Stimulated activated CD4-positive, alpha-beta T cell treated with anti-CD3 and anti-CD28 coated beads, TNF-alpha, amount 100 ng/mL, for 48 hours (primary cell): ENCODE measurements at regions not wholly inside any gene's neighbourhood (a gene's known extent, or its start where the extent isn't known, plus 50 kb on each side); places are given as distances from the start of the nearest gene placed in this dataset.
A peak's percentile ranks its signal among the peaks of the same experiment; 100 is the strongest.
"Not testable (repeated sequence)": the region's sequence is repeated elsewhere in the genome, so short reads cannot be mapped to it uniquely, and the experiment has no call there.

Source experiments
- DNase-seq, 3 donors: peaks; one replicate each; pipeline ENCODE4 v3.0.0-alpha.2; 2020; ENCODE audit warnings: low read depth in 3 of 3

DNA sequence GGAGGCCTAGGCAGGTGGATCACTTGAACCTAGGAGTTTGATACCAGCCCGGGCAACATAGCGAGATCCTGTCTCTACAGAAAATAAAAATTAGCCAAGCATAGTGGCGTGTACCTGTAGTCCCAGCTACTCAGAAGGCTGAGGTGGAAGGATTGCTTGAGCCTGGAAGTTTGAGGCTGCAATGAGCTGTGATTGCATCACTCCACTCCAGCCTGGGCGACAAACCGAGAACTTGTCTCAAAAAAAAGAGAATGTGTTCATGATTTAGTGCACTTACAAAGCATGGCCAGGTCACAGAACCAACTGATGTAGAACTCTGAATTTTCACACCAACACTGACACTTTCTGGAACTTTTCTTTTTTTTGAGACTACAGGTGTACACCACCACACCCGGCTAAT, 182.7 kb downstream of the ZFP64 start:
- no peak for DNase-seq

DNA sequence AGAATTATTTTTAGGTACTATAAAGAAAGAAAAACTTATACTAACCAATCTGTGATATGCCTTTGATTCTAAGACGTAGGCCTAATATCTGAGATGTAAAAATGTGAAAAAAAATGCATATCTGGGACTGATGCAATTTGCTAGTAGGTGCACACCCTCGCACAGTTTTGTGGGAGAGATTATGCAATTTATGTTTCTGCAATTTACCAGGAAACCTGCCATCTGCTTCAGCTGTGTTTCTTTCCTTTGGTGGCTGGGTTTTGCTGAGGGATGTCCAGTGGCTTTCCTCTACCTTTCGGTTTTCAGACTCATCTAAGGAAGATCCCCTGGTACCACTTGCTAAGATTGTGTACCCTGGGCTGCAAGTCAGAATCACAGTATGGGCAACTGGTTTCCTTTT, 186.9 kb downstream of the ZFP64 start:
- DNase-seq, result no peak

DNA sequence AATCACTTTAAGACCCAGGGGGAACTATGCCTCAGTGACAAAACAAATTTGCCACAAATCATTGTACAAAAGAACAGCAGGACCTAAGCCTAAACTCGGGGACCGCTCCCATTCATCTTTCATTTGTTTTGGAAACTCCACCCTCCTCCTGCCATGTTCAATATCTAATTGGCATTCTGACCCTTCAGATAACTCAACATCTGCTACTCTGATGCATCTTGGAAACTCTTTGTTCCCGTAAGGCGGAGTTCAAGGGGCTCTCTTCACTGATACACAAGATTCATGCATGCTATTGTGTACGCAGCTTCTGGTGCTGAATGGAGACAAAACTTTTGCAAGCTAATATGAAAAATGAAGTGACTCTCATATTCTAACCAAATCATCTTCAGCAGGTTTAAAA, 187.6 kb downstream of the ZFP64 start:
- no peak for DNase-seq

DNA sequence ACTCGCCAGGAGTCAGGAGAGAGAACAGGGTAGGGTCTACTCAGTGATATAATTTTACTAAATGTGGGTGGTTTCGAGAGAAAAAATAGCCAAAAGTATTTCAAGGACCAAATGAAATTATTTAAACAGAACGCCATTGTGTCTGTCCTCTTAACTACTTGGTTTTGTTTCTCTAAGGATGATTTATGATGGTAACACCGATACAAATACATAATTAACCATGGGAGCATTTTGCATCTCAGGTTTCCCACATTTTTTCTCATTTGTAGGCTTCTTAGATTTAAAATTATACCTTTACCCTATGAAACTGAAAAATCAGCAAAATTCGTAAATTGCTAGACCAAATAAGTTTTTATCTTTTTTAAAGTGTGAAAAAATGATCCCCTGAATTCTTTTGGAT, 188.2 kb downstream of the ZFP64 start:
- no peak for DNase-seq

DNA sequence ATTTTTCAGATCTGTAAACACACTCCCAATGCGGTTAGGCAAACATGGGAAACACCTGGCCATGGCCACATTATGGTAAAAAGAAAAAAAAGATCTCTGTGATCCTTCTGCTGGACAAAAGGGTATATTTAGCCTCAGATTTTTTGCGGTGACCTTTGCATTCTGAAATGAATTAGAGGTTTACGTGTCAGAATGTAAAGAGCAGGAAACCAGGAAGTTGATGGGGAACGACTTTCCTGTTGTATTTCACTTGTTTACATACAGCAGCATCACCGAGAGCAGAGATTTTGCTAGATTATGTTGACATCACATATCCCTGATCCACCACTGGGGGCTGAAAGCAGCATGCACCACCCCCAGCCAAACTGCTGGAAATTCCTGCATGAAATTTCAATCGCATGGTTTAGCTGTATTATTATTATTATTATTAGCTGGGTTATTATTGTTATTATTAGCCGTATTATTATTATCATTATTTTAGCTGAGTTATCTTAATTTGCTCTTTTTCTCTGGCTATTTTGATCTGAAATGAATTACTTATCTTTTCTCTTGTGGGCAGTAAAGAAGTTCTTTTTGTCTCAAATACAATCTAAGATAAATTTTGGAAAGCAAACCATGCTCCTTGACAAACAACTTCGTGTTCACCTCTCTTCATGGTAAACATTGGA, 189.4 kb downstream of the ZFP64 start:
- DNase-seq, result no peak

DNA sequence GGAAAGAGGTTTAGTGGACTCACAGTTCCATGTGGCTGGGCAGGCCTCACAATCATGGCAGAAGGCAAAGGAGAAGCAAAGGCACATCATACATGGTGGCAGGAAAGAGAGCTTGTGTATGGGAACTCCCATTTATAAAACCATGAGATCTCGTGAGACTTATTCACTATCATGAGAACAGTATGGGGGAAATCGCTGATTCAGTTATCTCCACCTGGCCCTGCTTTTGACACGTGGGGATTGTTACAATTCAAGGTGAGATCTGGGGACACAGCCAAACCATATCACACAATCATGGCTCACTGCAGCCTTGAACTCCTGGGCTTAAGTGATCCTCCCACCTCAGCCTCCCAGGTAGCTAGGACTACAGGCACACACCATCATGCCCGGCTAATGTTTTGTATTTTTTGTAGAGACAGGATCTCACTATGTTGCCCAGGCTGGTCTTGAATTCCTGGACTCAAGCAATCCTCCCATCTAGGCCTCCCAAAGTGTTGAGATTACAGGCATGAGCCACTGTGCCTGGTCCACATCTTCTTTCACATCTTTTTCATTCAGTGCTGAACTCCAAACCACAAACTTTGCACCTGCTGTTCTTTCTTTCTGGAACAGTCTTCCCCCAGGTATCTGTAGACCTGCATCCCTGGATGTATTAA, 194.2 kb downstream of the ZFP64 start:
- not testable (repeated sequence) for DNase-seq

DNA sequence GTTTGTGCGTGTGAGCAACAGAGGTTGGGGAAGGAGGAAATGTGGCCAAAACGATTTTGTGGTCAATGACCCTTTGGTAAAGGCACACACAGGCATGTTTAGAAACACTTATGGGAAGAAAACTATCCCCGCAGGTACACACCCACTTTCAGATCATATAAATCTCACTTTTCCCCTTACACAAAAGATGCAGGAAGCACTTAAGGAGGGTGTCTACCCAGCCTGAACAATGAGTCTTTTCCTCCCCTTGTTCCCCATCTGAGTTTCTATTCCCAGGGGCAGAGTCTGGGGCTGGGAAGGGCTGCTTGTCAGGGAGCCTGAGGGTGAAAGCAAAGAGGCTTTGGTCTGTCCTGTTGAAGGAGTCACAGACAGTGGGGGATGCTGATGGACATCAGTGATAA, 193.2 kb upstream of the SALL4 start:
- no peak for DNase-seq

DNA sequence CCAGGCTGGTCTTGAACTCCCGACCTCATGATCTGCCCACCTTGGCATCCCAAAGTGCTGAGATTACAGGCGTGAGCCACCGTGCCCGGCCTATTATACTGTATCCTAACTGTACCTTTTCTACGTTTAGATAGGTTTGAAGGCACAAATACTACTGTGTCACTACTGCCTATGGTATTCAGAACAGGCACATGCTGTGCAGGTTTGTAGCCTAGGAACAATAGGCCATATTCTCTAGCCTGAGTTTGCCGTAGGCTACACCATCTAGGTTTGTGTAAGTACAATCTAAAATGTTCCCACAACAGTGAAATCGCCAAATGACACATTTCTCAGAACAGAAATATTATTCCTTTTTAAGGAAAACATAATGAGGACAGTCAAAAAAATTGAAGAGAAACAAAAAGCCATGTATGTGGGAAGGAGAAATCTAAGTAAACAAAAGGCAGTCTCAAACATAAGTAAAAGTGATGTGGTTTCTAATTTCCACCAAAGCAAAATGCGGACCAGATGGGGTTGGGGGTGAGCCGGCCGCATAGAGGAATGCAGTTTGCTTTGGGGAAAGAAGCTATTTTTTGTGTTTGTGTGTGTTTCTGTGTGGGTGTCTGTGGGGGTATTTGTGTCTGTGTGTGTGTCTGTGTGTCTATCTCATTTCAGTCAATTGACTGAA, 192.6 kb upstream of the SALL4 start:
- no peak for DNase-seq

DNA sequence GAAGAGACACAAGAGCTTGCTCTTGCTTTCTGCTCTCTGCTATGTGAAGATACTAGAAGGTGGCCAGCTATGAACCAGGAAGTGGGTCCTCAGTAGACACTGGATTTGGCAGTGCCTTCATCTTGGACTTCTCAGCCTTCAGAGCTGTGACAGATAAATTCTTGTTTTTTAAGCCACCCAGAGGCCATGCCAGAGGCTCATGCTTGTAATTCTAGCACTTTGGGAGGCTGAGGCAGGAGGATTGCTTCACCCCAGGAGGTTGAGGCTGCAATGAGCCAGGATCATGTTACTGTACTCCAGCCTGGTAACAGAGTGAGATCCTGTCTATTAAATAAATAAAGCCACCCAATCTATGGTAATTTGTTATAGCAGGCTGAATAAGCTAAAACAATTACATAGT, 185.5 kb upstream of the SALL4 start:
- DNase-seq, result no peak

DNA sequence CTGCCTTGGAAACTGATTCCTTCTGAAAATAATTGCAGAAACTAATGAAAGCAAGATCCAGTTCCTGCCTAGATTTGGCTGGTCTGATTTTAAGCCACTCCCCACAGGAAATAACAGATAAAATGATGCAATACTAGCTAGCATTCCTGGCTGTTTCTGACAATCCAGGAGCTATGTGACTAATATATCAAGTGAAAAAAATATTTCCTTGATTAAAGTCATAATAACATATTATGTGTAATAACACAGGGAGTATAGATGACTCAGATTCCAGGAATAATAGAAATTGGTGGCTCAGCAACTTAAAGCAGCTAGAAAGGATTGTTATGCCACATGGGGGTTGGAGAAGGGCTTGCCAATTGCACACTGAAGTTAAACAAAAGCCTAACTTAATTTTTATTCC, 182.7 kb upstream of the SALL4 start:
- DNase-seq, result no peak

DNA sequence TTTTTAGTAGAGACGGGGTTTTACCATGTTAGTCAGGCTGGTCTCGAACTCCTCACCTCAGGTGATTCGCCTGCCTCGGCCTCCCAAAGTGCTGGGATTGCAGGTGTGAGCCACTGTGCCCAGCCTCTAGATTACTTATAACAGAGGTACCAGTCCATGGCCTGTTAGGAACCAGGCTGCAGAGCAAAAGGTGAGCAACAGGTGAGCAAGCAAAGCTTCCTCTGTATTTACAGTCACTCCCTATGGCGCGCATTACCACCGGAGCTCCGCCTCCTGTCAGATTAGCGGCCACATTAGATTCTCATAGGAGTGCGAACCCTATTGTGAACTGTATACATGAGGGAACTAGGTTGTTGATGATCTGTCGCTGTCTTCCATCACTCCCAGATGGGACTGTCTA, 178.0 kb upstream of the SALL4 start:
- DNase-seq, result no peak

DNA sequence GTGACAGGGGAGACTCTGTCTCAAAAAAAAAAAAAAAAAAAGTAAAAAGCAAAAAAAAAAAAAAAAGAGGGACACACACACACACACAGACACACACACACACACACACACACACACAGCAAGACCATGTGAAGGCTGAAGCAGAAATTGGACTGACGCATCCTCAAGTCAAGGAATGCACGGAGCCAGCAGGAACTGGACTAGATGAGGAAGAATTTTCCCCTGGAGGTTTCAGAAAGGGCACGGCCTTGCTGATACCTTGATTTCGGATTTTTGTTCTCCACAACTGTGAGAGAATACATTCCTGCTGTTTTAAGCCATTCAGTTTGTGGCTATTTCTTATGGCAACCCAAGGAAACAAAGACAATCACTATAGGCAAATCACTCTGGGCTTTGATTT, 176.9 kb upstream of the SALL4 start:
- DNase-seq, result no peak

DNA sequence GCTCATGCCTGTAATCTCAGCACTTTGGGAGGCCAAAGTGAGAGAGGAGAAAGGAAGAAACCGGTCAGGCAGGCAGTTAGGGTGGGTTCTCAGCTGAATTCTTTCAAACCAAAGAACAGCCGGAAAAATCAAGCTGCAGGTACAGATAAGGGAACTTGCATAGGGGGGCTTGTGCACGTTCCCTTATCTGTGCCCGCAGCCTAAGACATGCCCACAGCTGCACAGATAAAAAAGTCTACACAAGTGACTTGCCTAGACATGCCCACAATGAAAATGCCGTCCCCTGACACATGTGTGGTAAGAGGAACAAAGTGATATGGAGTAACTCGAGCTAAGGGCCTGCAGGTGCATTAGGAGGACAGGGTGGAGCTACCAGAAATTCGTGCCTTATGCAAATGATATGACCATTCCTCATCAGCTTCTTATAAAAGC, 175.8 kb upstream of the SALL4 start:
- no peak for DNase-seq

DNA sequence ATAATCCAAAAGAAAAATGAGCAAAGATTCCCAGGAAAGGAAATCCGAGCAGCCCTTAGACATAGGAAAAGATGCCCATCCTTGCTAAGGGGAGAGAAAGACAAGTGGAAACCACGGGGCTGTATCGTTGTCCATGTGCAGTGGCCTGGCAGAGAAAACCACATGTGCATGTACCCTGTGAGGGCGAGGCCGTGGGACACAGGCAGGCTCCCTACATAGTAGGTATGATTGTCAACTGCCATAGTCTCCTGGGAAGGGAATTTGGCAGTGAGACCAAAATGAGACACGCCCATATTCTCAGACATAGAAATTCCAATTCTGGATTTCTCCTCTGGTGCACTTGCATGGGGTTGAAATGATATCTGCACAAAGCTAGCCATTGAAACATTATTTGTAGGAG, 169.7 kb upstream of the SALL4 start:
- no peak for DNase-seq

DNA sequence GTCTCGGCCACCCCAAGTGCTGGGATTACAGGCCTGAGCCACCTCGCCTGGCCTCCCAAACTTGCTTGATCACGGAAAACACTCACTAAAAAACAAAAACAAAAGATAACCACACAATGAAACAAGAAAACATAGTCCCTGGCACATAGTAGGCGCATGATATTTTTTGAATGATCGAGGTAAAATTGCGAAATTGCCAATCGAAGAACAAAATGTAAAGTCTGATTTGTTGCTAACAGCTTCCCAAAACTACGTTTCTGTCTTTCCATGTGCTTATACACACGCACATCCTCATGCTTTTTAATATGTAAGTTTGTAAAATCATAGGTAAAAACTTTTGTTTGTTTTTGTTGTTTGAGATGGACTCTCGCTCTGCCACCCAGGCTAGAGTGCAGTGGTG, 168.5 kb upstream of the SALL4 start:
- no peak for DNase-seq

DNA sequence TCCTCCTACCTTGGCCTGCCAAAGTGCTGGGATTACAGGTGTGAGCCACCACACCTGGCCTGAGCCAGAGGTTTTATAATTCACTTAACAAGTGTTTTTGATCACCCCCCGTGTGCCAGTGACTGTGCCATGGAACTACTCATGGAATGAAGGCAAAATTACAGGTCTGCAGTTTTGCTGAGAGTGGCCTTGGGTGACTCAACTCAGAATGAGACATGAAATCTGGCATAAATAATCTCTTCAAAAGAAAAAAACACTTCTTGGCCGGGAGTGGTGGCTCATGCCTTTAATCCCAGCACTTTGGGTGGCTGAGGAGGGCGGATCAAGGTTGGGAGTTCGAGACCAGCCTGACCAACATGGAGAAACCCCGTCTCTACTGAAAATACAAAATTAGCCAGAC, 166.9 kb upstream of the SALL4 start:
- DNase-seq, result no peak

DNA sequence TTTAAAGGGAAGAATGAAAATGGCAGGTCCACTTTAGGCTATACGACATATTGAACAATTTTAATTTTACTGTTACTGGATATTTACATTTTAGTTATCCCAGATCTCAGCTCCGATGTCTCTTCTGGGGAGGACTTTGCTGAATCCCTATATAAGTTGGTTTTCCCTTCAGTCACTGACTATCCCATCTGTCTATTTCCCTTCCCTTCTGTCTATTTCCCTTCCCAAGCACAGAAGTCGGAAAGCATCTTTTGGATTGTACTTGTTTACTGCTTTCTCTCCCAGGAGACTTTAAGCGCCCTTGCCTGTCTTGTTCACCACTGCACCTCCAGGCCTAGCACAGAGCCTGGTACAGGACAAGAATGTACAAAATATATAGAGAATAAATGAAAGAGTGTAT, 165.8 kb upstream of the SALL4 start:
- no peak for DNase-seq

DNA sequence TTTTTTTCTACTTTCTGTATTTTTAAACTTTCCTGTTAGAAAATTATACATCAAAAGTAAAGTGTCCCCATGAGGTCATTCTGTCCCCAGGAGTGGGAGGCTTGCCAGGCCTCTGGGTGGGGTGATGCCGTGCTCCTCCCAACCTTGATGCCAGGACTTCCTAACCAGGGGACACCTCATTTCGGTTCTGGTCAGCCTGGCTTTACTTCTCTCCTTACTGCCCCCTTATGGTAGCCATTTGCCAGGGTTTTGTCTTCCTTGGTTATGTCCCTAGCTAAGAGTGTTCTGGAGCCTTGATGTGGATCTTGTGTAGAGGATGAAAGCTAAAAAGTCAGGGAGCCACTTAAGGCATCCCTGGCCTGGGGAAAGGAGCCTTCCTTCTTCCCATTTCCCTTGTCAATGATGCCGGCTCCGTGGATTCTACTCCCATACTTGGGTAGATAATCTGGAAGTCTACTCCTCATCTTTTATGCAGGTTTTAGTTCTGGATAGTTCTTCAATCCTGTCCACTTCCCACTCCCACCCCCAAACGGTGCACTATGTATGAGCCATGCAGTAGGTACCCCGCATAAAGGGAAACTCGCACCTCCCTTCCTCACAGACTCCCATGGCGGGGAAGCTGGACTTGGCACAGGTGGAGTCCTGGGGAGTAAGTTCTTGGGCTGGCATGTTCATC, 164.1 kb upstream of the SALL4 start:
- peak in 1 of 3 donors; percentile 1 for DNase-seq

DNA sequence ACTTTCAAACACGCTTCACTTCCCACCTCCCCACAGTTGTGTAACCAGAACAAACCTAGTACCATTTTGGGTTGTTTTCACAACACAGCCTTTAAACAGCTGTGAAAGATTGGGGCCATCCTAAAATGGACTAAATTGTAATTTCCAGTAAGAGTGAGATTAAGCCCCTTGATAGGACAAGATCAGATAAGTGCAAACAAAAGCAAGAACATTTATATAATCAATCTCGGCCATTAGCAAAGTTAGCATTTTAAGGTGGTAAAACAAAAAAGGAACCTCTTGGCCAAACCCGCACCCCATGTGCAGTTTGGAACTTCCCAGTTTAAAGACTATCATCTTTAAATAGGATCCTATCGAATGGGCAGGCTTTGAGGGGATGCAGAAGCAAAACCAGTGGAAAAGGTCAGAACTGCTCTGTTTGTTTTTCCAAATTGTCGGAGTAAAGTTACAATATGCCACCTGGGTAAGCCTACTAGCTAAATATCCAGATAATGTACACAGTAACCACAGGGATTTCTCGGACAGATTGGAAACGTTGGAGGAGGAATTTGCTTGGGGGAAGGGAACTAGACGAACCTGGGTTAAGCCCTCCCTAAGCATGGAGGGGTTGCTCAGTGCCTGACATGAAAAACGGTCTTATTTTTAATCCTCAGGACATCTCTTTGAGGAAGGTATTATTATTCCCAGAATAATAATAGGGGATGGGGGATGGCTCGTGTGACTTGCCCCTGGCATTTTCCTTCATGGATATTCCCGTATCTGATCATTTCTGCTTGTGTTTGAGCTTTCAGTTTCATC, 159.8 kb upstream of the SALL4 start:
- DNase-seq, result no peak

DNA sequence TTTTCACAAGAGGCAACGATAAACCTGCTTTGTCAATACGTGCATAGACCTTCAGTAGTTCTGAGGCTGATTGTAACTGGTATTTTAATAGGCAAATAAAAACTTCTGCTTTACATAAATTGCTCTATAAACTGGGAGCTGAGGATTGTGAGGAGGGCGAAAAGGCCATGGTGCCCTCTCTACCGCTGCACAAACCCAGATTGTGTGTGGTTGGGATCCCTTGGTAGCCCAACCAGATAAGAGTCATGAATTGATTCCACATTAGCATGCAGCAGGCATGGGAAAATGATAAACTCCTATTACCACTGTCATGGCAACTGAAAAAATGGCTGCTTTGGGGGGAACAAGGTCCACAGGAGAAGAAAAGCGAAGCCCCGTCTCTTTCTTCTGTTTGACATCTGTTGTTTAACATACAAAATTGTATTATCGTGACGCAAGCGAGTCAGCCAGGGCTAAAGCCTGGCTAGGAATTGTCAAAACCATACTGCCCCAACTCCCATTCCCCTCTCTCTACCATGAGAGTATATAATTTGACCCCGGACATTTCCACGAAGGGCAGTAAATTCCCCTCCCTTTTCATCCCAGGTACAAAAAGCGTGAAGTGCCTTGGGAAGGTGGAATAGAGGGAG, 157.8 kb upstream of the SALL4 start:
- no peak for DNase-seq

DNA sequence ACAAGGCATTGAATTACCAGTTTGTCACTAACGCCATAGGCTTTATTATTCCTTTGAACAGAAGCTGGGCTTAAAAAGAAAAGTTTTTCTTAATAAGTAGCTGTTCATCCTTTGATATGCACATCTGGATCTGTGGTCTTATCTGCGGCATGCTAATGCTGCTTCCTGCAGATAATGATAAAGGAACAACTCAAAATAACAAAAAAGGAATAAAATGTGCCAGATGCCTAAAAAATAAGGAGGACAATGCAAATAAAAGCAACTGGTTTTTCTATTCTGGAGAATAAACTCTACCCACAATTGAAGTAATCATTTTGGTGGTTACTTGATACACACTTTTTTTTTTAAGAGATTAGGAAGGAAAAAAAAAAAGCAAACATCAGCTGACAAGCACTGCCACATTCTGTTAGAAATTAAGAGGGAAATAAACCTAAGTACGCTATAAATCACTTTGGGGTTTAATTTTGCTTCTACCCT, 156.8 kb upstream of the SALL4 start:
- DNase-seq, result no peak
